Lower leg skin (tissue), 3 donors: ENCODE measurements at regions not wholly inside any gene's neighbourhood (a gene's known extent, or its start where the extent isn't known, plus 50 kb on each side); places are given as distances from the start of the nearest gene placed in this dataset.

Experiments used
- POLR2A ChIP-seq, 2 donors: fragments of 450-650 bp; IDR thresholded peaks; one replicate each; pipeline ENCODE4 v1.6.1; 2016 to 2017; ENCODE audit warnings: antibody characterized with exemption in 2 of 2, mild to moderate bottlenecking in 1 of 2, moderate library complexity in 1 of 2
- TF ChIP-seq, protein P1 (sequence below), 3 donors: fragments of 450-650 bp; IDR thresholded peaks; one replicate each; pipeline ENCODE4 v1.5.1; 2016; ENCODE audit warnings: antibody characterized with exemption in 3 of 3, mild to moderate bottlenecking in 3 of 3, moderate library complexity in 2 of 3

- TF ChIP-seq, protein P1, sequence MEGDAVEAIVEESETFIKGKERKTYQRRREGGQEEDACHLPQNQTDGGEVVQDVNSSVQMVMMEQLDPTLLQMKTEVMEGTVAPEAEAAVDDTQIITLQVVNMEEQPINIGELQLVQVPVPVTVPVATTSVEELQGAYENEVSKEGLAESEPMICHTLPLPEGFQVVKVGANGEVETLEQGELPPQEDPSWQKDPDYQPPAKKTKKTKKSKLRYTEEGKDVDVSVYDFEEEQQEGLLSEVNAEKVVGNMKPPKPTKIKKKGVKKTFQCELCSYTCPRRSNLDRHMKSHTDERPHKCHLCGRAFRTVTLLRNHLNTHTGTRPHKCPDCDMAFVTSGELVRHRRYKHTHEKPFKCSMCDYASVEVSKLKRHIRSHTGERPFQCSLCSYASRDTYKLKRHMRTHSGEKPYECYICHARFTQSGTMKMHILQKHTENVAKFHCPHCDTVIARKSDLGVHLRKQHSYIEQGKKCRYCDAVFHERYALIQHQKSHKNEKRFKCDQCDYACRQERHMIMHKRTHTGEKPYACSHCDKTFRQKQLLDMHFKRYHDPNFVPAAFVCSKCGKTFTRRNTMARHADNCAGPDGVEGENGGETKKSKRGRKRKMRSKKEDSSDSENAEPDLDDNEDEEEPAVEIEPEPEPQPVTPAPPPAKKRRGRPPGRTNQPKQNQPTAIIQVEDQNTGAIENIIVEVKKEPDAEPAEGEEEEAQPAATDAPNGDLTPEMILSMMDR (IDR thresholded peaks at IDR 0.05), result no peak
- no peak for TF ChIP-seq POLR2A (IDR thresholded peaks at IDR 0.05)
Measured at GRCh38 chr10:78624791-78625190, 444.0 kb upstream of the ZMIZ1 start.
